Loucy (cell line): ENCODE measurements at regions not wholly inside any gene's neighbourhood (a gene's known extent, or its start where the extent isn't known, plus 50 kb on each side); places are given as distances from the start of the nearest gene placed in this dataset.

ENCODE experiments used
- CTCF ChIP-seq: fragments of 200-600 bp; sonication (generic); conservative IDR thresholded peaks from 2 replicates; pipeline ENCODE4 v1.5.1; 2014; ENCODE audit warnings: mild to moderate bottlenecking, antibody characterized with exemption, low read length
- EZH2phosphoT487 ChIP-seq: fragments of 200-600 bp; IDR thresholded peaks from 2 replicates; pipeline ENCODE4 v1.6.1; 2018; ENCODE audit warnings: antibody characterized with exemption, mild to moderate bottlenecking, moderate library complexity, borderline replicate concordance

GRCh38 chr2:59266453-59266852 lies 1025.3 kb upstream of the FANCL start:
- no peak for TF ChIP-seq CTCF
- no peak for TF ChIP-seq EZH2phosphoT487
